Astrocyte of the hippocampus (primary cell): ENCODE measurements at regions not wholly inside any gene's neighbourhood (a gene's known extent, or its start where the extent isn't known, plus 50 kb on each side); places are given as distances from the start of the nearest gene placed in this dataset.
"Not testable (repeated sequence)": the region's sequence is repeated elsewhere in the genome, so short reads cannot be mapped to it uniquely, and the experiment has no call there.

ENCODE experiments used
- DNase-seq: peaks from one replicate; pipeline ENCODE4 v3.0.0; 2011; ENCODE audit warnings: low read depth, low spot score

DNA sequence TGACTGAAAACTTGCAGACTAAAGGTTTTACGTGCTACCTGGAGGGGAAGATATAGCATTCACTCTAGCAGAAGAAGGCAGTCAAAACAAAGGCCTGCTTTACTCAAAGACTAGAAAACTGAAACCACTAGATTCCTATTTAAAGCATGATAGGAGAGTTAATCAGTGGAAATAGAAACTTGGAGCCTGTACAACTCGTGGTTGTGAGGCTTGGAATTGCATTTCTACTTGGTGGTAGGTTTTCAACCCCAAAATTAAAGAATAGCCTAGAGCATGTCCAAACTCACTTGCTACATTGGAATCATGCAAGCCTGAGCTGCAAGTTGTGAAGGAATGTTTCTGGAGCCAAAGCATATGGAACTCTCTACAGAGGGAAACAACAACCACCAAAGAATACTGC is 1526.4 kb upstream of the NUDT12 start:
- peak; percentile 57 for DNase-seq

DNA sequence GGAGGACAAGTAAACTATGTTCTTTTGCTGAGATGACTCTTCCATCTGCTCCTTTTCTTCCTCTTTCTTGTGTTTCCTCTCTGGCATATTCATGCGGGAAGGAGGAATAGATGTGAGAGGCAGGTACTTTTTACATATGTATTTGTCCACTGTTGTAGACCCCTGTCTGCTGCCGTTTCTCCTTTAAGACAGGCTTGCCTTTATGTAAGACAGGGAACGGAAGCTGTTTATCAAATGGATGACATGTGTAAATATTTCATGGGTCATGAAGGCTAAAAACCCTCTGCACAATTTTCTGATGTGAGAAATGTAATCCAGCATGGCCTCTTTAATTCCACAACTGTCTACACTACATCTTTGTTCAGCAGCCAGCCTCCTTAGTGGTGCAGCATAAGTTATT is 1525.5 kb upstream of the NUDT12 start:
- DNase-seq = no peak

DNA sequence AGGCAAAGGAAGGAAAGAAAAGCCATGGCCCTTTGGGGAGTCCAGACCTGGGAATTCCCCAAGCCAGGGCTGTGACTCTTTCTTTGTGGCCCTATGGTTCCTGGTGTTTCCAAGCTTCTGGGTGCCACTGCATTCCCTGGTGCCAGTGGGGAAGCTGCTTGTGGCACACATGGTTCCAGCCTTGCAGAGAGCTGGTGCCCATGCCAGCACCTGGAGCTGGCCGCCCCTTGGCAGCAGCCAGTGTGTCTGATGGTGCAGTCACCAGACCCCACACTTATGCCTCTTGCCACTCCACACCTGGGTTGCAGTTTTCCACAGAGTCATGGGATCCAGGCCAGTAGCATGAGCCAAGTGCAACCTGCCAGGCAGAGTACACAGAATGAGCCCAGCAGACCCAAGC is 1495.3 kb upstream of the NUDT12 start:
- no peak for DNase-seq

DNA sequence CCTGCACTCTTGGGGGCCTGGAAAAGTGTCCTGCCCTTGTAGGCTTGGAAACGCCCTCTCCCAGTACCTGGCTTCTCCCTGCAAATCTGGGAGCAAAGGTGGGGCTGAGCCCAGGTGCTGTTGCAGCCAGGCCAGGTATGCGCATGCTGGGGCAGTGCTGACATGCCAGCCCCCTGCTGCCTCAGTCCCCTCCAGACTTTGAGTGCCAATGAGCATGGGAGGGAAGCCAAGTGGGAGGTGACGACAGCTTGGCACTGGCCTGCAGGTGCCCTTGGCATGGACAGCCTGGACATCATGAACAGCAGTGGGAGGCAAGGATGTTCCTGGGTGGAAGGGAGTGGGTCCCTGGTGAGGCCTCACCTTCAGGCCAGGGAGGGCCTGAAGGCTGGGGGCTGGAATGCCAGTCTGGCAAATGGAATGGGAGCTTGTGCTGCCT is 1494.4 kb upstream of the NUDT12 start:
- DNase-seq = no peak

DNA sequence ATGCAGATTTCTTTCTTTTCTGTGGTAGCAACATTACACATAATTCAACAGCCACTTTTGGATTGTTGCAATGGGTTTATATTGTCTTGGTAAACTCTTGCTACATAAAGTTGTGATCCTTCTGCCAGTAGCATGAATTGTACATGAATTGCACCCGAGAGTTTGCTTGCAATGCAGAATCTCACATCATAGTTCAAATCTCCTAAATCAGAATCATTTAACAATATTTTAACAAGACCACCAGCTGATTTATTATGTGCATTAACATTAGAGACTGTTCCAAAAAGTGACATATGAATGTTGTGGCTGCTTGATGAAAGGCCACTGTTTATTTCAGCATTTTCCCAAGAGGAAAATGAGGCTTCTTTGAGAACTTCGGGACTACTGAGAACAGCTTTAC is 1491.8 kb upstream of the NUDT12 start:
- no peak for DNase-seq

DNA sequence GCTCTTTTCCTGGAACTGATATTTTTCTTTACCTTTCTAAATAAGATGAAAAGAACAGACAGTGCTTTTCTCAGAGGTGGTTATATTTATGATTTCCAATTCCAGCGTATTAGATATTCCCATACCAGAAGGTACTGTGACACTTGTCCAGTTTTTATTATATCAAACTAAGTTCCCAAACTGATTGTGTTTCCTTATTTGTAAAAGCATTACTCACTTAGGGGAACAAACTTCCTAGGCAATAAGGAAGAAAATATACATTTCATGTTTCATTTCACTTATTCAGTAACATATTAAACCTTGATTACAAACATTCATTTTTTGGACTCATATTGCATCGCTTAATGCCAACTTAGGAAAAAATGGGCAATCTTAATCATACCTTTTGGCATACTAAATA is 1480.0 kb upstream of the NUDT12 start:
- DNase-seq = no peak

DNA sequence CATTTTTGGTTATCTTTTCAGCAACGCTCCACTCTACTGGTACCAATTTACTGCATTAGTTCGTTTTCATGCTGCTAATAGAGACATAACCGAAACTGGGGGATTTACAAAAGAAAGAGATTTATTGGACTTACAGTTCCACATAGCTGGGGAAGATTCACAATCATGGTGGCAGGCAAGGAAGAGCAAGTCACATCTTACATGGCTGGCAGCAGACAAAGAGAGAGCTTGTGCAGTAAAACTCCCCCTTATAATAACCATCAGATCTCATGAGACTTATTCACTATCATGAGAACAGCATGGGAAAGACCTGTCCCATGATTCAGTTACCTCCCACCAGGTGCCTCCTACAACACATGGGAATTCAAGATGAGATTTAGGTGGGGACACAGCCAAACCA is 1474.2 kb upstream of the NUDT12 start:
- DNase-seq = not testable (repeated sequence)

DNA sequence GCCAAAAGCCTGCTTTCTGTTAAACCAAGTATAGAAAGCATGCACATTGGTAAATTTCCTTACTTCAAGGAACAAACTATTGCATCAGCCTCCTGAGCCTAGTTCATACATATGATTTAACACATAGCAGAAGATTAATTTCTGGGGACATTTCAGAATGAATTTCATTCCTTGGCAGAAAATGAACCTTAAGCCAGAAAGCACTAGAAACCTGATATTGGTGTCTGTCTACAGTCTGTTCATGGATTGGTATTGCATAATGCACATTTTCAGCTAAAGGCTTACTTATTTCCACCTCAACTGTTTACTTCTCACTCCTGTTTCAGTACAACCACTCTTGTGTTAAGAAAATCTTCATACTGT is 1471.8 kb upstream of the NUDT12 start:
- DNase-seq = no peak

DNA sequence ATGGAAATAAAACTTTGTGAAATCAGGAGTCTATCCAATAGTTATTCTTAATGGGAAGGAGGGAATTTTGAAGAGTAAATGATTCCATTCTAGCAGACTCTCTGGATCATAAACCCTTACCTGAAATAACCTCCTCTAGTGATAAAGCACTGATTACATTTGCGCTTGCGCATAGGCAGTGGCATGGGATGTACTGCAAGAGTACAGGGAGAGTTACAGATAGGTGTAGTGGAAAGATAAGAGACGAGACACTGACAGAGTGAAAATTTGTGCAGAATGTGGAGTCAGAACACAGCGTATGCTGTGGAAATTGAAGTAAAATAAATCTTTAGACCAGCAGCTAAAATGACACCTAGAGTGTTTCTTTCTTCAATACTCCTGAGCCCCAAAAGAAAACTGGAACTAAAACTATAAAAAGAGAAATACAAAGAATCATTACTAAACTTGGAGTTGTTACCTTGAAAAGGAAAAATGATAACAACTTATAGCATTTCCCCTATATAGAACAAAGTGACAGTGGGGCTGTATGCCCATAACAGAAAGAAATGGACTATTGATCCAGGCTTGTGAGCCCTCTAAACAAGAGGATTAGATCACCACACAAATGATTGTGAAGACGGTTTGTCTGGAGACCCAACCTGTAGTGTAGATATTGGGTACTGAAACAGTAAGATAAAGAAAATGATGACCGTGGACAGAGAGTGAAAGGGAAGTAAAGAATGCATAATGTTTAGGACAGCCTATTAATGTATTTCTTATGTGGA is 1471.2 kb upstream of the NUDT12 start:
- DNase-seq = no peak

DNA sequence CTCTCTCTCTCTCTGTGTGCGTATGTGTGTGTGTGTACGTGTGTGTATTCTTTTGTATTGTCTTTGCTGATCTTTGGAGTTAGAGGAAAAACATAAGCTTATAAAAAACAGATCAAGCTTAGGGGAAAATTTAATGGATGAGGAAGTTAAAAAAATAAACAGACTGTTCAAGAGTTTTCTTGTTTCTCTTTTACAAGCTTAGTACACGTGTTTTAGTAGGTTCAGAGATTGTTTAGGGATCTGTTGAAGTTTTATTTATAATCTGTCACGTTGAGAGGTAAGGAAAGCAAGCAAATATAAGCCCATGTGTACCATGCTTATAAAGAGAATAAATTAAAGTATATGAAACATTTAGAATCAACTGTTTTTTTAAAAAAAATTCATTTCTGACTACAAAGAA is 1470.3 kb upstream of the NUDT12 start:
- no peak for DNase-seq

DNA sequence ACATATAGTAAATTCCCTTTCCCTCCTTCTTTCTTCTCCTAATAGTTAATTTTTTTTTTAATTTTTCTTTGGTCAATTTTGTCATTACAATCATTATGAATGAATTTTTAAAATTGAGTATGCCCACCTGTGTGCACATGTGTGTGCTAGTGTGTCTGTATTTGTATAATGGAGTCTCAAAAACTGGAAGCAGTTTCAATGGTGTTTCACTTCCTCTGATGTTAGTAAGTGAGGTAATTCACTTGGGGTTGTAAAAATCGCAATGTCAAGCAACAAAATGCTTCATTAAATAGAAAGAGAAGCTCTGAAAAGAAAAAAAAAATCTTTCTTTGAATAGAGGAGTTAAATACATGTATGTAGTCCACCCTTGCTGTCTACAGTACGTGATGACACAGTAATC is 1467.6 kb upstream of the NUDT12 start:
- DNase-seq = no peak

DNA sequence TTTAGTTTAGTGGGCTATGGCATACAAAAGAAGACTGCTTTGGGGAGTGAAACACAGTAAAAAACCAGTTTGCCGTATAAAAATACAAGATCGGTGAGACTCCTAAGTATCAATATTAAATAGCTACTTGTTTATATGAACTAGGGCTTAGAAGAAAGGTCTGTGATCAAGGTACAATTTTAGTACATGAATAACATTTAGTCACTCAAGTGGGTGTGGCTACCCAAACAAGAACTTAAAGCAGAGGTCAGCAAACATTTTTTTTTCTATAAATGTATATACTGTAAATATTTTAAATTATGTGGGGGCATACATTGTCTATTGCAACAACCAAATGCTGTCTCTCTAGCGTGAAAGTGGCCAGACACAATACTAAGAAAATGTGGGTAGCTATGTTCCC is 1452.5 kb upstream of the NUDT12 start:
- no peak for DNase-seq

DNA sequence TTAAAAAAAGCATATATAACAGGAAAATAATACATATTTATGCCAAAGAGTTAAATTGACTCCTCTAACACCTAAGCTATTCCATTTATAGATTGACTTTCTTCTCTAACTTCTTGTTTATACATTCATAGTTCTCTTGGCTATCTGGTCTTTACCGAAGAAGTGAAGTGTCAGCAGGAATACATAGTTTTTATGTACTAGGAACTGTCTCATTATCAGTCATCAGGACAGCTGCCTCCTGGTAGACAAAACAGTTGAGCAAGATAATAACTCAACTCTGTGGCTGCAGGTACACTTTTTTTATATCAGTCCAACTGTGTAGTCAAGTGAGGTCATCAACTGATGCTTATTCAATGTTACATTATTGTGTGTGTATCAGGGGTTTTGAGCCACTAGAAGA is 1436.0 kb upstream of the NUDT12 start:
- DNase-seq = no peak

DNA sequence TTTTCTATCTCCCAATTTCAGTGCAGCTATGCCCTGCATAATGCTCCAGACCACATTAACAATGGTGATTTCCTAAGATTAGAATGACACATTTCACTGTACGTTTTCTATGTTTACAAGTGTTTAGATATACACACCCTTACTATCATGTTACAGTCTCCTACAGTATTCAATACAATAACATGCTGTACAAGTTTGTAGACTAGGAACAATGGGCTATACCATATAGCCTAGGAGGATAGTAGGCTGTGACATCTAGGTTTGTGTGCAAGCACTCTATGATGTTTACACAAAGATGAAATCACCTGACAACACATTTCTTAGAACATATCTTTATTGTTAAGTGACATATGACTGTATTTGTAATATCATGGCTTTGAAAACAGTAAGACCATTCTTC is 1435.6 kb upstream of the NUDT12 start:
- DNase-seq = no peak

DNA sequence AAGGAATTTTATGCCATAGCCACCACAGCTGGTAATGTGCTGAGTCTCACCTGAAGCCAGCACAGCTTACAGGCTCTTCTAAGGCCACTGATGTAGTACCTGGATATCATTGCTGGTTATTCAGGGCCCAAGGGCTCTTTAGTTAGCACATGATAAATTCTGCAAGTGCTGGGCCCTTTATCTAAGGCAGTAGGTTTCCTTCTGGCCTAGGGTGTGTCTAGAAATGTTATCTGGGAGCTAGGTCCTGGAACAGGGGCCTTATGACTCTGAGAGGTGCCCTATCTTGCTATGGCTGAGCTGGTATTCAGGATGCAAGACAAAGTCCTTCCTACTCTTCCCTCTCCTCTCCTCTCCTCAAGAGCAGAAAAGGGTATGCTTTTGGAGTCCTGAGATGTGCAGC is 1424.5 kb upstream of the NUDT12 start:
- DNase-seq = no peak

DNA sequence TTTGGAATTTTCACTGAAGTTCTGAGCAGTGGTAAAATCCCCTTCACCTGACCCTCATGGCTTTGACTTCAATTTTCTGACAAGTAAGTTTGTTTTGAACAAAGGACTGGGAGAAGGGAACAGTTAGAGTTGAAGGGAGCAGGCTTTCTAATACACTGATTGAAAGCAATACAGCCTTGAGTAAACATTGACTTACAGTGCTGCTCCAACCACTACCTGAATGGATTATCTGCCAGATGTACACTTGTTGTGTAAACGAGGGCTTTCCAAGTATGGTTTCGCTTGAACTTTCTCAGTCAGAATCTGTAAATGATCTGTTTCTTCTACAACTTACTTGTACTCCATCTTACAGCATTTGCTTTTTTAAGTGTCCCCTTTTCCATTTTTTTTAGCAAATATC is 1414.9 kb upstream of the NUDT12 start:
- DNase-seq = no peak

DNA sequence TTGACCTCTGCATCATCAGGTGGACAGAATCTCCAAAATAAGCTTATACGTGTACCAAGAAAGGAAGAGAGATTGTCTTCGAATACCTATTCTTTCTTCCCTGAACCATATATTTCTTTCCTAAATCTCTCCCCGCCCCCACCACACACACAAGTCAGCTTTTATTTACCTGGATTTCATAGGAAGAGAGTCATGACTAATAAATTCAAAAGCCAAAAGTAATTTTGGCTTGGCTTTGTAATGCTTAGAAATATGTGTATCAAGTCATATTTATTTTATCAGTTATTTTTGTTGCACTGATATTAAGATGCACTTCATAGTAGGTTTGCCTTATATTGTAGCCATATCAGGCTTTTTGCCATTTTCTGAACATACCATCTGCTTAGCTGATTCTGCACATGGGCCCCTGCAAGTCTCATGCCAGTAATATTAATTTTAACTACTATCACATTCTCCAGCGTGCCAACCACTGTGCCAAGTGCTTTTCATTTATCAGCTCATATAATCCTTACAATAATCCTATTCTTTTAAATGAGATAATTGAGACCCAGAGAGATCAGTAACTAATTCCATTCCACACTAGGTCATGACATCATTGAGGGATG is 1405.3 kb upstream of the NUDT12 start:
- no peak for DNase-seq

DNA sequence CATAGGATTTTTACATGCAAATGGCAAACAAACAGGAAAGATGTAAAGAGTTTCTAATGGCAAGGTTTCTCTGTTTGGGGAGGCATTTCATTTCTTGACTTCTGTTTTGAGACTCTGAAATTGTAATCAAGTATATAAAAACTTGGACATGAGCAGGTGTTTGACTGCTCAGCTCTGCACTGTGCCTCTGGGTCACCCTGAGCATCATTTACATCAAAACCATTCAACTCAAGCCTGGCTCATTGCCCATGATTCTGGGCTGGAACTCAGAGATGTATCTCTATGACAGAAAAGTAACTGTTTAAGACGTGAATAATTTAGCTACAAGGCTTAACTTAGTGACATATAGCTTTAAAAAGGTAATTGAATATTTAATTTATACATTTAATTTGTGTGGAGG is 1402.4 kb upstream of the NUDT12 start:
- no peak for DNase-seq

DNA sequence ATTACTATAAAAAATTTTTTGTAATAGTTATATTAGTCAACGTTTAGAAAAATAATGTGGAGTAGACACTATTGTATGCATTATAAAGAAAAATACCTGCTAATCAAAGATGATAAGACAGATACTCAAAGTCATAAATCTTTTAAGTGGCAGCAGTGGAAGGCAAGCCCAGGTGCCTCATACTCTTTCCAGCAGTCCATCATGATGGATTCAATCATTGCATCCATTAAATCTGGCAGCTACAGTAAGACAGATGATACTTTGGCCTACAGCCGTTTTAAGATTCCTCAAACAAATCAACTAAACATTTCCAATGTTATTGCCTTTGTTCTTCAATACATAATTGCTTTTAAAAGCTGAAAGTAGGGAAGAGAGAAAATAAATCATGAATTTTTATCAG is 1392.9 kb upstream of the NUDT12 start:
- no peak for DNase-seq

DNA sequence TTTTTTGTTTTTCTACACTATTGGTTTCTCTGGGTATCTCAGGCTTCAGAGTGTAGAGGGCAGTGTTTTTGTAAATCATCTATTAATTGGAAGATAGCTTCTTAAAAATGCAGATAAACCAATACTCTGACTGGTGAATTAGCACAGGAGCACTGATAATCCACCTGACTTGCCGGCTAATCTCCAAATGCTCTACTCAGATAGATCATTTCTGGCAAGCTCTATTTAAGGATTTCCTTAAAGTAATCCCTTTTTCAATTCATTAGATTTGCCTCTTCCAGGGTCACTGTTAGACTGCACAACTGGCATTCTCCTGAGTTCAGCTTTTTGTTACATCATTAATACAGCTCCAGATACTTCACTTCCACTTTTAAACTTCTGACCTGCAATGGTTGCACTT is 1390.3 kb upstream of the NUDT12 start:
- DNase-seq = no peak

DNA sequence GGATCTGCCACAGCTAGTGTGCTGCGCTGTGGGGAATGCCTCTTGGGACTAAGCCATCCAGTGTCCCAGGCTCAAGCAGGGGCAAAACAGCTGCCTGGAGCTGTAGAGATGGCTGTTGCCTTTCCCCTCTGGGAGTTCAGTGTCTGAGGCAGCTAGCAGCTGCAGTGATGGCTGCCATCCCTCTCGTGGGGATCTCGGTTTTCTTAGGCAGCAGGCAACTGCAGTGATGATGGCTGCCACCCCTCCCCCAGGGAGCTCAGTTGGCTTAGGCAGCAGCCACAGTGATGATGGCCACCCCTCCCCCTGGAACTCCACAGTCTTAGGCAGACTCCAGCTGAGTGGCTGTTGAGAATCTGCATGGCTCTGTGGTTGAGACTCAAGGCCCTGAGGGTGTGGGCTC is 1389.2 kb upstream of the NUDT12 start:
- no peak for DNase-seq

DNA sequence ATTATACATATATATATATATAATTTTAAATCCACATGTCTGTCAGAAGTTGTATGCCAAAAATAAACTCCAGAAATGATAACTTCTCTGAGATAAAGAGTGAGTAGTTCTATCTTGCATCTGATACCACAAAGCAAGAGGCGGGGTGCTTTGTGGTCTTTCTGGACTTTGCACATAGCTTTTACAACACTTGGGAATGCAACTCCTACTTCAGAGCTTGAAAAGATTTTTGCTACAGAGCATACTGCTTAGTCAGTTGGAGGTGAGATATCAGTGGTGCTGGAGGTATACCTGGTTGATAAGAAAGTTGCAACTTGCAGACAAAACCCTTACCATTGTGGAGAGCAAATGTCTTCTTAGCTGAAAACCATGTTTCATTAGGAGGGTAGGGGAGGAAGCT is 1384.5 kb upstream of the NUDT12 start:
- DNase-seq = no peak

DNA sequence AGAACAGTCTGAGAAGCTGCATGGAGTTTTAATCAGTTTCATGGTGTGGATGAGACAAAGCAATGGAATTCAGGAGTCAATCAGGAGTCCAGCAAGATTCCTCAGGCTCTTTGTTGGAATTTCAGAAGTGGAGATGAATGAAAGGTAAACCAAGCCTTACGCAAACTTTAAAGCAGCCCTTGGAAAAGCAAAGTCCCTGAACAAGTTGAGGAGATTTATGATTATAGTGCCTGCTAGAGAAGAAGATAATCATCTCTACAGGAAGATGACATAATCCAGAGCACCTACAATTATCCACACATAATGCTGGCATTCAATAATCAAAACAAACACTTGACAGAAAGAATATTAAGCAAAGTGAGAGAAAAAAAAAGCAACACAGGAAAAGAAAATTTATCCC is 1380.1 kb upstream of the NUDT12 start:
- peak; percentile 26 for DNase-seq
